GM23338 (cell line): ENCODE measurements at regions not wholly inside any gene's neighbourhood (a gene's known extent, or its start where the extent isn't known, plus 50 kb on each side); places are given as distances from the start of the nearest gene placed in this dataset.

Experiments used
- ATAC-seq: fragments of 200-7000 bp; cut with Tn5 transposase; 3 replicates; pipeline ENCODE4 v1.9.1; 2020
- DNase-seq: peaks from one replicate; pipeline ENCODE4 v3.0.0-alpha.2; 2015; ENCODE audit warnings: low spot score
- H2AFZ ChIP-seq: fragments of 200-600 bp; sonication (generic); 2 replicates; pipeline ENCODE4 v1.8.0; 2016; ENCODE audit warnings: antibody characterized with exemption, mild to moderate bottlenecking, moderate library complexity
- H3F3A ChIP-seq: fragments of 200-600 bp; sonication (generic); replicated peaks from 2 replicates; pipeline ENCODE4 v1.8.0; 2017; ENCODE audit warnings: antibody characterized with exemption, mixed run types, low read depth
- H3K27ac ChIP-seq: fragments of 200-600 bp; sonication (generic); 2 replicates; pipeline ENCODE4 v1.6.1; 2016; ENCODE audit warnings: low read depth
- H3K27me3 ChIP-seq: fragments of 200-600 bp; sonication (generic); 2 replicates; pipeline ENCODE4 v1.8.0; 2016; ENCODE audit warnings: mild to moderate bottlenecking, mixed run types, moderate library complexity; ENCODE audit not compliant: insufficient read depth
- H3K36me3 ChIP-seq: fragments of 200-600 bp; sonication (generic); 2 replicates; pipeline ENCODE4 v1.8.0; 2016; ENCODE audit warnings: mild to moderate bottlenecking; ENCODE audit not compliant: insufficient read depth
- H3K4me1 ChIP-seq: fragments of 200-600 bp; sonication (generic); 2 replicates; pipeline ENCODE4 v1.8.0; 2016; ENCODE audit warnings: mild to moderate bottlenecking, moderate library complexity; ENCODE audit not compliant: insufficient read depth
- H3K4me2 ChIP-seq: fragments of 200-600 bp; sonication (generic); 2 replicates; pipeline ENCODE4 v1.7.1; 2017; ENCODE audit warnings: mixed run types
- H3K4me3 ChIP-seq: fragments of 200-600 bp; sonication (generic); 2 replicates; pipeline ENCODE4 v1.6.1; 2016; ENCODE audit warnings: mixed run types
- H3K79me2 ChIP-seq: fragments of 200-600 bp; sonication (generic); replicated peaks from 2 replicates; pipeline ENCODE4 v1.8.0; 2017; ENCODE audit warnings: mild to moderate bottlenecking; ENCODE audit not compliant: insufficient read depth
- H3K9me2 ChIP-seq: fragments of 200-600 bp; sonication (generic); 2 replicates; pipeline ENCODE4 v1.8.0; 2017; ENCODE audit not compliant: insufficient read depth
- H4K20me1 ChIP-seq: fragments of 200-600 bp; sonication (generic); replicated peaks from 2 replicates; pipeline ENCODE4 v1.8.0; 2017; ENCODE audit warnings: mild to moderate bottlenecking; ENCODE audit not compliant: insufficient read depth
- H3K27ac Mint-ChIP-seq: 2 replicates; pipeline ENCODE4 v1.8.0; 2020; ENCODE audit warnings: inconsistent platforms, mild to moderate bottlenecking, moderate library complexity, mixed read lengths
- H3K27me3 Mint-ChIP-seq: 3 replicates; pipeline ENCODE4 v1.8.0; 2022; ENCODE audit warnings: low read depth, mild to moderate bottlenecking, moderate library complexity, mixed read lengths, inconsistent platforms; ENCODE audit not compliant: insufficient read depth, poor library complexity
- H3K36me3 Mint-ChIP-seq: 3 replicates; pipeline ENCODE4 v1.8.0; 2021; ENCODE audit warnings: low read depth, mild to moderate bottlenecking, inconsistent platforms, moderate library complexity, mixed read lengths
- H3K4me1 Mint-ChIP-seq: 3 replicates; pipeline ENCODE4 v1.8.0; 2020; ENCODE audit warnings: mild to moderate bottlenecking, inconsistent platforms, mixed read lengths
- H3K4me3 Mint-ChIP-seq: 3 replicates; pipeline ENCODE4 v1.8.0; 2021; ENCODE audit warnings: moderate library complexity, mild to moderate bottlenecking, inconsistent platforms, mixed read lengths
- H3K9me3 Mint-ChIP-seq: 3 replicates; pipeline ENCODE4 v1.8.0; 2020; ENCODE audit warnings: moderate library complexity, mild to moderate bottlenecking, inconsistent platforms, mixed read lengths
- CREB1 ChIP-seq: fragments of 250-450 bp; sonication (Bioruptor Pico); IDR thresholded peaks from 2 replicates; pipeline ENCODE4 v1.5.0; 2020; ENCODE audit warnings: low read depth, mild to moderate bottlenecking, moderate library complexity
- CTCF ChIP-seq, 2 experiments: fragments of 200-600 bp in 1 of 2; sonication (generic) in 1 of 2; conservative IDR thresholded peaks; 2 replicates each; pipeline versions ENCODE4 v1.5.1 to v1.6.1; 2016 to 2017; ENCODE audit warnings: antibody characterized with exemption in 2 of 2, low read depth in 2 of 2, mild to moderate bottlenecking in 2 of 2, moderate library complexity in 1 of 2
- EZH2phosphoT487 ChIP-seq: fragments of 200-600 bp; sonication (generic); IDR thresholded peaks from one replicate; pipeline ENCODE4 v1.8.1; 2018; ENCODE audit warnings: antibody characterized with exemption; ENCODE audit not compliant: unreplicated experiment
- JUNB ChIP-seq: IDR thresholded peaks from one replicate; pipeline ENCODE4 v1.6.1; 2016; ENCODE audit warnings: antibody characterized with exemption; ENCODE audit not compliant: unreplicated experiment
- REST ChIP-seq: IDR thresholded peaks from one replicate; pipeline ENCODE4 v1.6.1; 2018; ENCODE audit warnings: antibody characterized with exemption; ENCODE audit not compliant: unreplicated experiment
- STAT1 ChIP-seq: IDR thresholded peaks from one replicate; pipeline ENCODE4 v1.6.1; 2016; ENCODE audit warnings: antibody characterized with exemption; ENCODE audit not compliant: unreplicated experiment
- ZNF331 ChIP-seq: fragments of 250-450 bp; sonication (Bioruptor Pico); IDR thresholded peaks from 2 replicates; pipeline ENCODE4 v1.5.0; 2020; ENCODE audit warnings: low read depth, mild to moderate bottlenecking, moderate library complexity
- ZNF462 ChIP-seq: fragments of 250-450 bp; sonication (Bioruptor Pico); IDR thresholded peaks from 2 replicates; pipeline ENCODE4 v1.5.0; 2020; ENCODE audit warnings: mild to moderate bottlenecking, moderate library complexity

GRCh38 chr2:2716771-2717170 is 385.7 kb upstream of the MYT1L start:
- Mint-ChIP-seq H3K27ac (no peak overlapping the region), H3K27me3 (peaks cover 9% of the 10 kb centered on the region), H3K4me1 (no peaks in the 10 kb centered on the region; the same call in 2 of the 3 replicates), H3K36me3 (no peaks in the 10 kb centered on the region; the same call in 2 of the 3 replicates), H3K9me3 (no peaks in the 10 kb centered on the region), H3K4me3 (no peak overlapping the region)
- Histone ChIP-seq H2AFZ (no peak overlapping the region), H3F3A (no peaks in the 10 kb centered on the region), H3K36me3 (no peaks in the 10 kb centered on the region), H3K27ac (no peak overlapping the region), H3K79me2 (no peaks in the 10 kb centered on the region), H3K4me3 (no peak overlapping the region), H3K4me1 (no peaks in the 10 kb centered on the region), H3K27me3 (no peaks in the 10 kb centered on the region), H3K4me2 (no peak overlapping the region), H4K20me1 (no peaks in the 10 kb centered on the region), H3K9me2 (peaks cover under 1% of the 10 kb centered on the region; the same call in 1 of the 2 replicates)
- TF ChIP-seq ZNF331 (CRISPR knock-in tag) (no peak), JUNB (no peak)
- DNase-seq (no peak), ATAC-seq (no peak)

GRCh38 chr2:2715036-2715818 is 384.2 kb upstream of the MYT1L start:
- no peaks in the 10 kb centered on the region for H3K9me3 Mint-ChIP-seq
- H3K36me3 Mint-ChIP-seq: no peaks in the 10 kb centered on the region; the same call in 2 of the 3 replicates
- DNase-seq (no peak), ATAC-seq (no peak)
- Histone ChIP-seq H2AFZ (no peak overlapping the region), H3K79me2 (no peaks in the 10 kb centered on the region), H3K27me3 (no peaks in the 10 kb centered on the region), H3K4me3 (no peak overlapping the region), H3F3A (no peaks in the 10 kb centered on the region), H4K20me1 (no peaks in the 10 kb centered on the region), H3K4me1 (no peaks in the 10 kb centered on the region), H3K4me2 (no peak overlapping the region), H3K27ac (no peak overlapping the region), H3K9me2 (no peaks in the 10 kb centered on the region; the same call in 1 of the 2 replicates), H3K36me3 (no peaks in the 10 kb centered on the region)
- peaks cover 7% of the 10 kb centered on the region for H3K27me3 Mint-ChIP-seq
- TF ChIP-seq REST (no peak), CREB1 (no peak), CTCF (conservative IDR thresholded peaks at IDR 0.05; ENCODE audit: low read depth in 2 of 2) (no peak), ZNF462 (CRISPR knock-in tag) (no peak), EZH2phosphoT487 (no peak), STAT1 (no peak)
- H3K27ac Mint-ChIP-seq: no peak overlapping the region
- H3K4me1 Mint-ChIP-seq: no peaks in the 10 kb centered on the region; the same call in 2 of the 3 replicates
- no peak overlapping the region for H3K4me3 Mint-ChIP-seq
